Colonic mucosa (tissue), 4 donors: ENCODE measurements at regions not wholly inside any gene's neighbourhood (a gene's known extent, or its start where the extent isn't known, plus 50 kb on each side); places are given as distances from the start of the nearest gene placed in this dataset.

ENCODE experiments used
- DNase-seq: peaks from one replicate; pipeline ENCODE4 v3.0.0-alpha.2; 2020
- H3K27ac ChIP-seq: fragments of 200-600 bp; one replicate; pipeline ENCODE4 v1.8.0; 2021
- H3K27me3 ChIP-seq: fragments of 200-600 bp; one replicate; pipeline ENCODE4 v1.8.0; 2021
- H3K36me3 ChIP-seq: fragments of 200-600 bp; one replicate; pipeline ENCODE4 v1.8.0; 2021
- H3K4me1 ChIP-seq: fragments of 200-600 bp; one replicate; pipeline ENCODE4 v1.8.0; 2021; ENCODE audit warnings: mild to moderate bottlenecking
- H3K4me3 ChIP-seq: fragments of 200-600 bp; one replicate; pipeline ENCODE4 v1.8.0; 2021
- H3K9ac ChIP-seq, 2 donors: one replicate each; pipeline ENCODE4 v1.7.0; 2013; ENCODE audit warnings: control low read depth in 2 of 2, low read depth in 2 of 2, low read length in 2 of 2
- H3K9me3 ChIP-seq: fragments of 200-600 bp; one replicate; pipeline ENCODE4 v1.8.0; 2021
- CTCF ChIP-seq: fragments of 200-600 bp; IDR thresholded peaks from one replicate; pipeline ENCODE4 v1.8.0; 2022; ENCODE audit warnings: antibody characterized with exemption, mild to moderate bottlenecking
- intact Hi-C: fragments of 100-400 bp; cut with DNase I; formaldehyde crosslinking; loops from one replicate; pipeline ENCODE4 v1.14.1; 2022
- donor health status: healthy.
- donor health status: DM: no; HTN: no; CAD: no.
- donor health status: DM: no; HTN: no; CAD: no.

GRCh38 chr5:133905424-133905823 lies 63.0 kb downstream of the C5orf15 start:
- H3K36me3 ChIP-seq = no peaks in the 10 kb centered on the region
- intact Hi-C loops = no loop called here
- no peak for DNase-seq
- H3K9ac ChIP-seq = no peak overlapping the region
- no peak overlapping the region for H3K4me3 ChIP-seq
- H3K27me3 ChIP-seq = no peaks in the 10 kb centered on the region
- no peak overlapping the region for H3K27ac ChIP-seq
- no peaks in the 10 kb centered on the region for H3K9me3 ChIP-seq
- TF ChIP-seq CTCF = no peak
- no peaks in the 10 kb centered on the region for H3K4me1 ChIP-seq

GRCh38 chr5:133904641-133905040 lies 63.8 kb downstream of the C5orf15 start:
- H3K4me3 ChIP-seq = no peak overlapping the region
- H3K27me3 ChIP-seq = no peaks in the 10 kb centered on the region
- H3K36me3 ChIP-seq = no peaks in the 10 kb centered on the region
- no peak overlapping the region for H3K27ac ChIP-seq
- no peak overlapping the region for H3K9ac ChIP-seq
- intact Hi-C loops = no loop called here
- H3K4me1 ChIP-seq = no peaks in the 10 kb centered on the region
- TF ChIP-seq CTCF = no peak
- no peaks in the 10 kb centered on the region for H3K9me3 ChIP-seq
- DNase-seq = no peak

- DNase-seq = no peak
- Histone ChIP-seq H3K4me1 (no peaks in the 10 kb centered on the region), H3K9ac (no peak overlapping the region), H3K27ac (no peak overlapping the region), H3K36me3 (no peaks in the 10 kb centered on the region), H3K9me3 (no peaks in the 10 kb centered on the region), H3K27me3 (no peaks in the 10 kb centered on the region), H3K4me3 (no peak overlapping the region)
- intact Hi-C loops = no loop called here
- TF ChIP-seq CTCF = no peak
These were observed 65.8 kb downstream of the C5orf15 start for GRCh38 chr5:133902511-133903118.

GRCh38 chr5:133900534-133901270 lies 67.7 kb downstream of the C5orf15 start:
- no peak for DNase-seq
- Histone ChIP-seq H3K9ac (no peak overlapping the region), H3K4me1 (no peaks in the 10 kb centered on the region), H3K27me3 (no peaks in the 10 kb centered on the region), H3K36me3 (no peaks in the 10 kb centered on the region), H3K9me3 (no peaks in the 10 kb centered on the region), H3K27ac (no peak overlapping the region), H3K4me3 (no peak overlapping the region)
- TF ChIP-seq CTCF = no peak
- intact Hi-C loops = no loop called here

GRCh38 chr5:133899506-133899905 lies 68.9 kb downstream of the C5orf15 start:
- Histone ChIP-seq H3K27me3 (no peaks in the 10 kb centered on the region), H3K9ac (no peak overlapping the region), H3K36me3 (no peaks in the 10 kb centered on the region), H3K4me3 (no peak overlapping the region), H3K4me1 (no peaks in the 10 kb centered on the region), H3K27ac (no peak overlapping the region), H3K9me3 (no peaks in the 10 kb centered on the region)
- intact Hi-C loops = no loop called here
- TF ChIP-seq CTCF = no peak
- no peak for DNase-seq
